WTC11 (cell line): ENCODE measurements at regions not wholly inside any gene's neighbourhood (a gene's known extent, or its start where the extent isn't known, plus 50 kb on each side); places are given as distances from the start of the nearest gene placed in this dataset.

Source experiments
- ATAC-seq: fragments of 200-7000 bp; cut with Tn5 transposase; 2 replicates; pipeline ENCODE4 v1.10.0; 2021; ENCODE audit warnings: mild to moderate bottlenecking, moderate library complexity
- CTCF ChIA-PET: fragments of 300-600 bp; sonication (Branson Sonifier 250); formaldehyde crosslinking; loops from one replicate; lab custom pipeline; 2021; ENCODE audit warnings: antibody characterized with exemption; lab: Charles Lee
- POLR2A ChIA-PET: fragments of 350-600 bp; sonication (Branson Sonifier 250); formaldehyde crosslinking; loops from one replicate; lab custom pipeline; 2021; ENCODE audit warnings: antibody characterized with exemption; lab: Charles Lee
- DNase-seq: peaks from one replicate; pipeline ENCODE4 v3.0.0; 2021; ENCODE audit warnings: low spot score
- H3K27ac Mint-ChIP-seq: 2 replicates; pipeline ENCODE4 v1.8.0; 2021; ENCODE audit warnings: mixed read lengths
- H3K27me3 Mint-ChIP-seq: 2 replicates; pipeline ENCODE4 v1.8.0; 2021; ENCODE audit warnings: low read depth, mild to moderate bottlenecking, moderate library complexity, mixed read lengths
- H3K36me3 Mint-ChIP-seq: 2 replicates; pipeline ENCODE4 v1.8.0; 2021; ENCODE audit warnings: mixed read lengths
- H3K4me1 Mint-ChIP-seq: 2 replicates; pipeline ENCODE4 v1.8.0; 2022; ENCODE audit warnings: mixed read lengths
- H3K4me3 Mint-ChIP-seq: 2 replicates; pipeline ENCODE4 v1.8.0; 2021; ENCODE audit warnings: mild to moderate bottlenecking, moderate library complexity, mixed read lengths
- H3K9me3 Mint-ChIP-seq: 2 replicates; pipeline ENCODE4 v1.8.0; 2021; ENCODE audit warnings: mixed read lengths
- AFF4 ChIP-seq: sonication (generic); formaldehyde crosslinking; IDR thresholded peaks from 2 replicates; pipeline ENCODE4 v1.8.1; 2023; ENCODE audit warnings: mild to moderate bottlenecking, missing genetic modification reagents, borderline replicate concordance
- ERG ChIP-seq: fragments of 250-450 bp; sonication (Bioruptor Pico); IDR thresholded peaks from 2 replicates; pipeline ENCODE4 v1.8.0; 2021; ENCODE audit warnings: mild to moderate bottlenecking
- ESRRA ChIP-seq: sonication (generic); formaldehyde crosslinking; IDR thresholded peaks from 2 replicates; pipeline ENCODE4 v1.8.1; 2022; ENCODE audit warnings: mild to moderate bottlenecking, missing genetic modification reagents, borderline replicate concordance
- FOXJ3 ChIP-seq: sonication (generic); formaldehyde crosslinking; IDR thresholded peaks from 2 replicates; pipeline ENCODE4 v1.9.0; 2021; ENCODE audit warnings: missing genetic modification reagents, mild to moderate bottlenecking, borderline replicate concordance
- FOXP1 ChIP-seq: sonication (generic); formaldehyde crosslinking; IDR thresholded peaks from 2 replicates; pipeline ENCODE4 v1.8.0; 2022; ENCODE audit warnings: missing genetic modification reagents, mild to moderate bottlenecking, moderate library complexity, borderline replicate concordance
- FOXP4 ChIP-seq: sonication (generic); formaldehyde crosslinking; IDR thresholded peaks from 2 replicates; pipeline ENCODE4 v1.8.0; 2022; ENCODE audit warnings: mild to moderate bottlenecking, missing genetic modification reagents
- GRHL2 ChIP-seq: fragments of 250-450 bp; sonication (Bioruptor Pico); IDR thresholded peaks from 2 replicates; pipeline ENCODE4 v1.8.0; 2022; ENCODE audit warnings: mild to moderate bottlenecking, moderate library complexity; ENCODE audit not compliant: insufficient replicate concordance, severe bottlenecking
- MAX ChIP-seq: sonication (generic); formaldehyde crosslinking; IDR thresholded peaks from 2 replicates; pipeline ENCODE4 v1.8.0; 2022; ENCODE audit warnings: mild to moderate bottlenecking, missing genetic modification reagents
- MLX ChIP-seq: sonication (generic); formaldehyde crosslinking; IDR thresholded peaks from 2 replicates; pipeline ENCODE4 v1.8.1; 2023; ENCODE audit warnings: mild to moderate bottlenecking, missing genetic modification reagents, moderate library complexity
- NFYB ChIP-seq: sonication (generic); formaldehyde crosslinking; conservative IDR thresholded peaks from 2 replicates; pipeline ENCODE4 v1.8.0; 2022; ENCODE audit warnings: low read depth, missing genetic modification reagents
- NR3C1 ChIP-seq: sonication (generic); formaldehyde crosslinking; conservative IDR thresholded peaks from 2 replicates; pipeline ENCODE4 v1.8.1; 2023; ENCODE audit warnings: low read depth, mild to moderate bottlenecking, missing genetic modification reagents
- PRRX2 ChIP-seq: fragments of 250-450 bp; sonication (Bioruptor Pico); IDR thresholded peaks from 2 replicates; pipeline ENCODE4 v1.8.0; 2021; ENCODE audit warnings: mild to moderate bottlenecking
- ZNF219 ChIP-seq: sonication (generic); formaldehyde crosslinking; IDR thresholded peaks from 2 replicates; pipeline ENCODE4 v1.8.0; 2023; ENCODE audit warnings: missing genetic modification reagents, mild to moderate bottlenecking, borderline replicate concordance
- ZNF232 ChIP-seq: sonication (generic); formaldehyde crosslinking; IDR thresholded peaks from 2 replicates; pipeline ENCODE4 v1.8.0; 2022; ENCODE audit warnings: mild to moderate bottlenecking, missing genetic modification reagents
- ZNF532 ChIP-seq: fragments of 250-450 bp; sonication (Bioruptor Pico); IDR thresholded peaks from 2 replicates; pipeline ENCODE4 v1.9.0; 2021; ENCODE audit warnings: mild to moderate bottlenecking, borderline replicate concordance
- ZNF671 ChIP-seq: fragments of 250-450 bp; sonication (Bioruptor Pico); IDR thresholded peaks from 2 replicates; pipeline ENCODE4 v1.8.0; 2021; ENCODE audit warnings: mild to moderate bottlenecking

GRCh38 chr18:75344615-75345014 lies 82.9 kb downstream of the SMIM21 start (continued):
- TF ChIP-seq ZNF532 (CRISPR knock-in tag), result no peak
- TF ChIP-seq AFF4, result no peak
- TF ChIP-seq PRRX2 (CRISPR knock-in tag), result no peak

- H3K4me1 Mint-ChIP-seq, result peaks cover 28% of the 10 kb centered on the region
- ChIA-PET POLR2A (no interaction called here), CTCF (no interaction called here)
- peak; percentile 40 for DNase-seq
- no peaks in the 10 kb centered on the region for H3K9me3 Mint-ChIP-seq
- no peak overlapping the region for H3K27ac Mint-ChIP-seq
- peaks cover 2% of the 10 kb centered on the region for H3K27me3 Mint-ChIP-seq
- H3K36me3 Mint-ChIP-seq, result no peaks in the 10 kb centered on the region
- peak; percentile 86 for ATAC-seq
- H3K4me3 Mint-ChIP-seq, result no peak overlapping the region
- TF ChIP-seq ERG (CRISPR knock-in tag) (no peak), ESRRA (CRISPR knock-in tag) (no peak), FOXJ3 (CRISPR knock-in tag) (no peak), NFYB (no peak), ZNF671 (CRISPR knock-in tag) (no peak)
These were observed 83.3 kb downstream of the SMIM21 start for GRCh38 chr18:75344161-75344560.

- POLR2A ChIA-PET, result no interaction called here
- Mint-ChIP-seq H3K9me3 (no peaks in the 10 kb centered on the region), H3K4me1 (peaks cover 28% of the 10 kb centered on the region), H3K36me3 (no peaks in the 10 kb centered on the region), H3K27ac (no peak overlapping the region), H3K27me3 (no peaks in the 10 kb centered on the region), H3K4me3 (no peak overlapping the region)
- no peak for ATAC-seq
- no peak for DNase-seq
- CTCF ChIA-PET, result no interaction called here
- TF ChIP-seq MLX (CRISPR knock-in tag) (no peak), FOXJ3 (CRISPR knock-in tag) (no peak), MAX (CRISPR knock-in tag) (no peak), AFF4 (no peak), ZNF219 (CRISPR knock-in tag) (no peak), GRHL2 (CRISPR knock-in tag) (no peak), FOXP1 (CRISPR knock-in tag) (no peak), ZNF232 (CRISPR knock-in tag) (no peak), FOXP4 (CRISPR knock-in tag) (no peak), NR3C1 (no peak)
These were observed 84.1 kb downstream of the SMIM21 start for GRCh38 chr18:75343389-75343788.
